A549 (cell line): ENCODE measurements at regions not wholly inside any gene's neighbourhood (a gene's known extent, or its start where the extent isn't known, plus 50 kb on each side); places are given as distances from the start of the nearest gene placed in this dataset.

Source experiments
- ATAC-seq, 2 experiments: fragments of 200-7000 bp in 1 of 2; fragments of >200 bp in 1 of 2; cut with Nextera tagmentation in 1 of 2; cut with Tn5 transposase in 1 of 2; 3 replicates each; pipeline versions ENCODE4 v1.8.0 to v1.9.1; 2018 to 2020; ENCODE audit warnings: mild to moderate bottlenecking in 1 of 2, moderate library complexity in 1 of 2
- CTCF ChIA-PET: fragments of 300-600 bp; sonication (Branson Sonifier 250); formaldehyde crosslinking; extraction: SDS; loops from one replicate; lab custom pipeline; 2021; ENCODE audit warnings: antibody characterized with exemption, inconsistent platforms; lab: Yijun Ruan, JAX
- POLR2A ChIA-PET: fragments of 350-600 bp; formaldehyde crosslinking; extraction: SDS; loops from one replicate; lab custom pipeline; 2021; ENCODE audit warnings: antibody characterized with exemption, inconsistent platforms; lab: Yijun Ruan, JAX
- DNase-seq, 2 experiments: peaks; one replicate each; pipeline versions ENCODE4 v3.0.0 to v3.0.0-alpha.2; 2011 to 2016; ENCODE audit warnings: low read depth in 1 of 2, low spot score in 1 of 2
- FAIRE-seq: peaks from 2 replicates; lab custom pipeline; 2011; peaks lifted over from hg19 to GRCh38; lab: Jason Lieb, UNC
- H3K27ac ChIP-seq, 2 experiments: fragments of >200 bp; sonication (Bioruptor Twin); formaldehyde crosslinking; 3 replicates each; pipeline ENCODE4 v1.5.1; 2016 to 2017
- H3K4me1 ChIP-seq: fragments of >200 bp; sonication (Bioruptor Twin); formaldehyde crosslinking; 3 replicates; pipeline ENCODE4 v1.6.1; 2016
- H3K4me2 ChIP-seq: fragments of >200 bp; sonication (Bioruptor Twin); formaldehyde crosslinking; 3 replicates; pipeline ENCODE4 v1.6.1; 2016
- H3K4me3 ChIP-seq: fragments of >200 bp; sonication (Bioruptor Twin); formaldehyde crosslinking; 3 replicates; pipeline ENCODE4 v1.5.1; 2016
- H3K9me3 ChIP-seq: fragments of >200 bp; sonication (Bioruptor Twin); formaldehyde crosslinking; 3 replicates; pipeline ENCODE4 v1.6.1; 2016
- ATOH8 ChIP-seq: fragments of 250-450 bp; sonication (Bioruptor Pico); IDR thresholded peaks from 2 replicates; pipeline ENCODE4 v1.5.0; 2020; ENCODE audit warnings: low read depth, mild to moderate bottlenecking, moderate library complexity
- BHLHE40 ChIP-seq: IDR thresholded peaks from 2 replicates; pipeline ENCODE4 v1.6.1; 2012; ENCODE audit warnings: low read depth, low read length, inconsistent platforms
- CEBPB ChIP-seq, 2 experiments: fragments of >200 bp in 1 of 2; sonication (Bioruptor Twin) in 1 of 2; formaldehyde crosslinking in 1 of 2; IDR thresholded peaks; 2 replicates each; pipeline ENCODE4 v1.6.1; 2012 to 2016
- CHD4 ChIP-seq: fragments of 200-600 bp; sonication (generic); IDR thresholded peaks from 2 replicates; pipeline ENCODE4 v1.6.1; 2016; ENCODE audit warnings: antibody characterized with exemption, mild to moderate bottlenecking, borderline replicate concordance
- CTCF ChIP-seq: fragments of >200 bp; sonication (Bioruptor Twin); formaldehyde crosslinking; IDR thresholded peaks from 3 replicates; pipeline ENCODE4 v1.5.1; 2016
- EHMT2 ChIP-seq: fragments of 200-600 bp; sonication (generic); IDR thresholded peaks from 2 replicates; pipeline ENCODE4 v1.6.1; 2016; ENCODE audit warnings: antibody characterized with exemption, low read depth, mild to moderate bottlenecking, moderate library complexity
- ESRRA ChIP-seq: fragments of 150-350 bp; IDR thresholded peaks from 2 replicates; pipeline ENCODE4 v1.6.1; 2014; ENCODE audit warnings: mild to moderate bottlenecking, low read length, borderline replicate concordance
- FOSB ChIP-seq: fragments of 250-450 bp; sonication (Bioruptor Pico); IDR thresholded peaks from 2 replicates; pipeline ENCODE4 v1.5.0; 2020; ENCODE audit warnings: mild to moderate bottlenecking, moderate library complexity
- HDAC2 ChIP-seq: fragments of 200-600 bp; sonication (generic); IDR thresholded peaks from 2 replicates; pipeline ENCODE4 v1.6.1; 2016
- HEYL ChIP-seq: fragments of 250-450 bp; sonication (Bioruptor Pico); IDR thresholded peaks from 2 replicates; pipeline ENCODE4 v1.8.0; 2021; ENCODE audit warnings: mild to moderate bottlenecking, moderate library complexity
- HOXB13 ChIP-seq: fragments of 250-450 bp; sonication (Bioruptor Pico); IDR thresholded peaks from 2 replicates; pipeline ENCODE4 v1.5.0; 2020; ENCODE audit warnings: low read depth, mild to moderate bottlenecking, moderate library complexity
- MAFK ChIP-seq: fragments of 450-650 bp; IDR thresholded peaks from 2 replicates; pipeline ENCODE4 v1.6.1; 2014; ENCODE audit not compliant: partially characterized antibody
- MAZ ChIP-seq: fragments of 150-350 bp; IDR thresholded peaks from 2 replicates; pipeline ENCODE4 v1.6.1; 2014; ENCODE audit warnings: antibody characterized with exemption, low read depth, low read length, borderline replicate concordance
- MYC ChIP-seq: IDR thresholded peaks from 2 replicates; pipeline ENCODE4 v1.6.1; 2012; ENCODE audit warnings: mild to moderate bottlenecking, inconsistent platforms, low read length, improper control_type of control experiment, borderline replicate concordance
- NFE2L2 ChIP-seq: fragments of 150-350 bp; conservative IDR thresholded peaks from 2 replicates; pipeline ENCODE4 v1.6.1; 2014; ENCODE audit warnings: low read length
- NPAS2 ChIP-seq: fragments of 250-450 bp; sonication (Bioruptor Pico); IDR thresholded peaks from 2 replicates; pipeline ENCODE4 v1.8.0; 2022; ENCODE audit warnings: mild to moderate bottlenecking, moderate library complexity, borderline replicate concordance
- NR3C1 ChIP-seq: fragments of >200 bp; sonication (Bioruptor Twin); formaldehyde crosslinking; IDR thresholded peaks from 3 replicates; pipeline ENCODE4 v1.6.1; 2017
- PHF8 ChIP-seq: fragments of 200-600 bp; sonication (generic); IDR thresholded peaks from 2 replicates; pipeline ENCODE4 v1.6.1; 2016; ENCODE audit warnings: low read depth, mild to moderate bottlenecking, antibody characterized with exemption, moderate library complexity, borderline replicate concordance
- RARB ChIP-seq: fragments of 250-450 bp; sonication (Bioruptor Pico); IDR thresholded peaks from 2 replicates; pipeline ENCODE4 v1.8.0; 2021; ENCODE audit warnings: mild to moderate bottlenecking, moderate library complexity
- REST ChIP-seq: fragments of 200-600 bp; sonication (generic); IDR thresholded peaks from 2 replicates; pipeline ENCODE4 v1.6.1; 2016; ENCODE audit warnings: antibody characterized with exemption, mild to moderate bottlenecking, moderate library complexity
- RFX5 ChIP-seq: fragments of 450-650 bp; IDR thresholded peaks from 2 replicates; pipeline ENCODE4 v1.7.1; 2014; ENCODE audit warnings: antibody characterized with exemption, mild to moderate bottlenecking, moderate library complexity
- RNF2 ChIP-seq: fragments of 200-600 bp; sonication (generic); IDR thresholded peaks from 2 replicates; pipeline ENCODE4 v1.6.1; 2016; ENCODE audit warnings: low read depth, mild to moderate bottlenecking, antibody characterized with exemption, moderate library complexity, borderline replicate concordance
- SREBF2 ChIP-seq: fragments of 450-650 bp; IDR thresholded peaks from 2 replicates; pipeline ENCODE4 v1.6.1; 2014; ENCODE audit warnings: mild to moderate bottlenecking, moderate library complexity
- TFCP2L1 ChIP-seq: fragments of 250-450 bp; sonication (Bioruptor Pico); IDR thresholded peaks from 2 replicates; pipeline ENCODE4 v1.5.0; 2021; ENCODE audit warnings: mild to moderate bottlenecking
- ZC3H11A ChIP-seq: fragments of 450-650 bp; IDR thresholded peaks from 2 replicates; pipeline ENCODE4 v1.6.1; 2014; ENCODE audit warnings: antibody characterized with exemption, mild to moderate bottlenecking
- ZFP36 ChIP-seq: fragments of 450-650 bp; IDR thresholded peaks from 2 replicates; pipeline ENCODE4 v1.6.1; 2014; ENCODE audit warnings: borderline replicate concordance; ENCODE audit not compliant: partially characterized antibody
- WGBS: methylation state at CpG from one replicate; pipeline ENCODE4 v1.1.6; 2017; ENCODE audit errors: missing lambda C conversion rate; 5-methylcytosine and 5-hydroxymethylcytosine counted together

- 66% methylated on average over 8 of the region's 8 CpGs for WGBS
- DNase-seq: no peak
- ChIA-PET CTCF (interaction anchor here (1.4 to 1.5 kb wide), 2 partner anchors 11 to 98 kb away, joined by 3 to 4 read pairs; partner anchors contain the start of gene RASD1), POLR2A (no interaction called here)
- TF ChIP-seq CEBPB (IDR thresholded peaks at IDR 0.05) (no peak), FOSB (CRISPR knock-in tag) (no peak), NPAS2 (no peak), CTCF (no peak), ZFP36 (no peak), CHD4 (no peak), HOXB13 (CRISPR knock-in tag) (no peak), PHF8 (no peak), NR3C1 (no peak), RNF2 (no peak), ATOH8 (CRISPR knock-in tag) (no peak), MYC (no peak), HDAC2 (no peak)
- Histone ChIP-seq H3K4me1 (peaks cover 6% of the 10 kb centered on the region; the same call in 1 of the 3 replicates), H3K4me2 (no peak overlapping the region), H3K4me3 (no peak overlapping the region), H3K9me3 (no peaks in the 10 kb centered on the region), H3K27ac (no peak overlapping the region)
- no peak for FAIRE-seq
- no peak for ATAC-seq
These were observed 78.4 kb upstream of the MED9 start for GRCh38 chr17:17398188-17398942.

GRCh38 chr17:17398943-17399926 is 77.6 kb upstream of the MED9 start:
- Histone ChIP-seq H3K9me3 (no peaks in the 10 kb centered on the region), H3K27ac (no peak overlapping the region), H3K4me3 (no peak overlapping the region), H3K4me2 (no peak overlapping the region), H3K4me1 (peaks cover 6% of the 10 kb centered on the region; the same call in 1 of the 3 replicates)
- 79% methylated on average over 15 of the region's 15 CpGs for WGBS
- FAIRE-seq (peak; percentile 23), DNase-seq (no peak), ATAC-seq (peak in 1 of 2 experiments; percentile 16; a peak in 1 of 6 replicates)
- CTCF ChIA-PET: interaction anchor here (0.7 to 1.5 kb wide), 3 partner anchors 8 to 97 kb away, joined by 3 read pairs; partner anchors contain the start of gene RASD1
- POLR2A ChIA-PET: no interaction called here
- TF ChIP-seq SREBF2 (no peak), TFCP2L1 (CRISPR knock-in tag) (no peak), RFX5 (no peak), CTCF (no peak), RARB (CRISPR knock-in tag) (no peak), FOSB (CRISPR knock-in tag) (no peak), ESRRA (no peak), HEYL (no peak), REST (no peak), NFE2L2 (no peak), ZC3H11A (no peak), NR3C1 (no peak), BHLHE40 (no peak), ZFP36 (no peak), MYC (no peak), MAZ (no peak), MAFK (no peak), EHMT2 (no peak)
